ENCODE measurements at regions not wholly inside any gene's neighbourhood (a gene's known extent, or its start where the extent isn't known, plus 50 kb on each side); places are given as distances from the start of the nearest gene placed in this dataset.

GRCh38 chr4:111433441-111433840 lies 711.8 kb upstream of the FAM241A start (continued):
- TF ChIP-seq RAD21 (IDR thresholded peaks at IDR 0.05 in 1 of 2, conservative IDR thresholded peaks at IDR 0.05 in 1 of 2; ENCODE audit: low read depth in 2 of 2, low read length in 2 of 2) (no peak), KDM5A (IDR thresholded peaks at IDR 0.05; ENCODE audit: low read length) (no peak), SAP30 (IDR thresholded peaks at IDR 0.05; ENCODE audit: insufficient read depth, insufficient replicate concordance, low read length) (no peak)
